K562 (cell line): ENCODE measurements at regions not wholly inside any gene's neighbourhood (a gene's known extent, or its start where the extent isn't known, plus 50 kb on each side); places are given as distances from the start of the nearest gene placed in this dataset.

Experiments
- CBX2 ChIP-seq: fragments of 200-600 bp; sonication (generic); IDR thresholded peaks from one replicate; pipeline ENCODE4 v1.6.1; 2012; ENCODE audit warnings: mild to moderate bottlenecking, low read length, inconsistent platforms; ENCODE audit not compliant: insufficient read depth, poor library complexity, severe bottlenecking
- CBX3 ChIP-seq, 2 experiments: IDR thresholded peaks; 1 replicate in 1 of 2; 2 replicates in 1 of 2; pipeline ENCODE4 v1.6.1; 2012; ENCODE audit warnings: inconsistent platforms in 2 of 2, low read length in 2 of 2, borderline replicate concordance in 1 of 2, control low read depth in 1 of 2
- CTCF ChIP-seq, 3 experiments: IDR thresholded peaks in 2 of 3; conservative IDR thresholded peaks in 1 of 3; 2 replicates each; pipeline ENCODE4 v1.5.1; 2011 to 2012; ENCODE audit warnings: low read length in 3 of 3, mild to moderate bottlenecking in 3 of 3, control low read depth in 2 of 3, improper control_type of control experiment in 1 of 3, inconsistent platforms in 1 of 3, low read depth in 1 of 3, mixed read lengths in 1 of 3, moderate library complexity in 1 of 3; ENCODE audit not compliant: insufficient read depth in 2 of 3
- JUND ChIP-seq, 2 experiments: IDR thresholded peaks; 2 replicates in 1 of 2; 3 replicates in 1 of 2; pipeline ENCODE4 v1.6.1; 2011; ENCODE audit warnings: borderline replicate concordance in 2 of 2, low read depth in 2 of 2, low read length in 2 of 2, improper control_type of control experiment in 1 of 2, missing biosample characterization in 1 of 2, missing genetic modification characterization in 1 of 2, missing genetic modification reagents in 1 of 2
- LARP7 ChIP-seq: fragments of 450-650 bp; IDR thresholded peaks from 2 replicates; pipeline ENCODE4 v1.6.1; 2016
- MTA3 ChIP-seq: fragments of 450-650 bp; formaldehyde crosslinking; IDR thresholded peaks from 2 replicates; pipeline ENCODE4 v1.6.1; 2017; ENCODE audit warnings: mild to moderate bottlenecking, borderline replicate concordance
- PTBP1 ChIP-seq: fragments of 200-400 bp; formaldehyde crosslinking; IDR thresholded peaks from 2 replicates; pipeline ENCODE4 v1.6.1; 2017; ENCODE audit warnings: low read depth, low read length
- RBM14 ChIP-seq: fragments of 200-400 bp; formaldehyde crosslinking; IDR thresholded peaks from 2 replicates; pipeline ENCODE4 v1.6.1; 2018; ENCODE audit warnings: low read depth, mild to moderate bottlenecking, low read length, moderate library complexity, borderline replicate concordance; ENCODE audit not compliant: insufficient read depth
- SREBF2 ChIP-seq: sonication (generic); formaldehyde crosslinking; IDR thresholded peaks from 2 replicates; pipeline ENCODE4 v1.4.0; 2020; ENCODE audit warnings: mild to moderate bottlenecking, missing genetic modification reagents
- ZFP30 ChIP-seq: fragments of 250-450 bp; sonication (Bioruptor Pico); IDR thresholded peaks from 2 replicates; pipeline ENCODE4 v1.8.0; 2022; ENCODE audit warnings: moderate library complexity, mild to moderate bottlenecking, inconsistent platforms, borderline replicate concordance
- ZNF197 ChIP-seq: fragments of 200-800 bp; sonication (Bioruptor generic); IDR thresholded peaks from 2 replicates; pipeline ENCODE4 v1.6.1; 2016; ENCODE audit warnings: low read depth, missing genetic modification characterization, missing compliant biosample characterization
- ZNF224 ChIP-seq: sonication (generic); formaldehyde crosslinking; IDR thresholded peaks from 2 replicates; pipeline ENCODE4 v1.8.0; 2022; ENCODE audit warnings: mild to moderate bottlenecking, missing genetic modification reagents
- ZNF655 ChIP-seq: fragments of 250-450 bp; sonication (Bioruptor Pico); IDR thresholded peaks from 2 replicates; pipeline ENCODE4 v1.5.0; 2021
- TF ChIP-seq, protein P1 (sequence below), 3 experiments: fragments of 200-800 bp in 1 of 3; sonication (Bioruptor generic) in 1 of 3; sonication (generic) in 1 of 3; formaldehyde crosslinking in 1 of 3; IDR thresholded peaks; 2 replicates each; pipeline versions ENCODE4 v1.6.1 to v1.8.0; 2016 to 2022; ENCODE audit warnings: mild to moderate bottlenecking in 2 of 3, missing compliant biosample characterization in 2 of 3, missing genetic modification characterization in 2 of 3, missing genetic modification reagents in 1 of 3

DNA sequence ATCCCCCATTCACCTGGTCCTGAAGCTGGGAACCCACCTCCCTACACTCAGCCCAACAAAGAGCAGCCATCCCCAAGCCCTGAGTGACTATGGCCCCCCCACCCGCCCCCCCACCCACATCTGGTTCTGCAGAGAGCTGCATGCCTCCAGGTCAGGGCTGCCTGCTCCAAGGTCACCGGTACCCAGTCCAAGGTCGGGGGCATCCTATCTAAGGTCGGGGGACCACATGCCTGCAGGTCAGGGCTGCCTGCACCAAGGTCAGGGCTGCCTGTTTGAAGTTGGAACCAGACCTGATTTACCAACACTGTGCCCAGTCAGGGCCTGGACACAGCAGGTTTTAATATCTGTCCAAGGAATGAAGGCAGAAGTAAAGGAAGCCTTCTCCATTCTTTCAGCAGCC is 66.1 kb upstream of the GPC1 start:
- TF ChIP-seq CBX3 (IDR thresholded peaks at IDR 0.05; ENCODE audit: borderline replicate concordance in 1 of 2, low read length in 2 of 2) (no peak), ZFP30 (CRISPR knock-in tag) (no peak), CTCF (IDR thresholded peaks at IDR 0.05 in 2 of 3, conservative IDR thresholded peaks at IDR 0.05 in 1 of 3; ENCODE audit: insufficient read depth in 2 of 3, low read depth in 1 of 3, low read length in 3 of 3) (no peak), RBM14 (no peak), LARP7 (no peak), JUND (IDR thresholded peaks at IDR 0.05; ENCODE audit: borderline replicate concordance, low read depth, low read length) (no peak), JUND (tag; IDR thresholded peaks at IDR 0.05; ENCODE audit: borderline replicate concordance, low read depth, low read length) (no peak), ZNF197 (no peak), MTA3 (no peak), ZNF224 (no peak), CBX2 (no peak), PTBP1 (no peak), ZNF655 (no peak), SREBF2 (no peak)
- TF ChIP-seq, protein P1, sequence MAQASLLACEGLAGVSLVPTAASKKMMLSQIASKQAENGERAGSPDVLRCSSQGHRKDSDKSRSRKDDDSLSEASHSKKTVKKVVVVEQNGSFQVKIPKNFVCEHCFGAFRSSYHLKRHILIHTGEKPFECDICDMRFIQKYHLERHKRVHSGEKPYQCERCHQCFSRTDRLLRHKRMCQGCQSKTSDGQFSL (CRISPR knock-in tag; IDR thresholded peaks at IDR 0.05): no peak
- TF ChIP-seq, protein P1 (tag; IDR thresholded peaks at IDR 0.05): no peak
